GM20431 (cell line): ENCODE measurements at regions not wholly inside any gene's neighbourhood (a gene's known extent, or its start where the extent isn't known, plus 50 kb on each side); places are given as distances from the start of the nearest gene placed in this dataset.

Experiments
- in situ Hi-C: fragments of 300-500 bp; cut with MseI, MboI; formaldehyde crosslinking; loops from one replicate; pipeline ENCODE4 v1.15.0; 2020; ENCODE audit warnings: low sequenced_read_pairs; ENCODE audit not compliant: unreplicated experiment

DNA sequence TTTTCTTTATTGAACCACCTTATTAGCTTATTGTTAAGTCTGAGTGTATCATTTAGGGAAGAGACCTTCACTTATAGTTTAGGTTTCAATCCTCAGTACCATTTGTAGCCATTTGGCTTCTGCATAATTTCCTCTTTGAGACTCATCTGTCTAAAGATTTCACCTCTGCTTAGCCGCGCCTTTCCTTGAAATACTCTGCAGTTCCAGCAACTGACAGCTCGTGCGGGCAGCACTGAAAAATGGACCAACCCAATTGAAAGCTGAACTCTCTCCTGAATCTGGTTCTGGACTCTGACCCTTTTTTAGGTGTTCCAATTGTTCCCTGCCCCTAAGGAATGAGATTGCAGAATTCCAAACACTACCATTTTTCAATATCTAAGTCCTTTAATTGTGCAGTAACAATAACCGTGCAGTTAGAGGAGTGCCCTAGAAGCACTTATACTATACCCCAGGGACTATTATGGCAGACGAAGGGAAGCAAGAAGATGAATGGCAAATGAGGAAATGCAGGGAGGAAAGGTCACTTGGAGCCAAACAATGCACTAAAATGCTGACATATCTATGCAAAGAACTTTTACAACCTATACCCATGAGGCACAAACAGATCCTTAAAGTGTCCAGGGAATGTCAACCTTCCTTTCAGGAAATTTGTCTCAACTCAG, 50.1 kb upstream of the PDE4D start:
- in situ Hi-C loops: no loop called here
